Tibial artery (tissue), 4 donors: ENCODE measurements at regions not wholly inside any gene's neighbourhood (a gene's known extent, or its start where the extent isn't known, plus 50 kb on each side); places are given as distances from the start of the nearest gene placed in this dataset.

Experiments
- DNase-seq, 2 donors: peaks; one replicate each; pipeline ENCODE4 v3.0.0-alpha.2; 2019
- H3K27ac ChIP-seq, 2 donors: fragments of 200-600 bp; sonication (generic) in 1 of 2; 1 replicate in 1 of 2; 2 replicates in 1 of 2; pipeline ENCODE4 v1.5.1; 2018 to 2019; ENCODE audit warnings: mild to moderate bottlenecking in 1 of 2
- H3K27me3 ChIP-seq, 2 donors: fragments of 200-600 bp; sonication (generic) in 1 of 2; one replicate each; pipeline versions ENCODE4 v1.5.1 to v1.6.0; 2016 to 2019
- H3K36me3 ChIP-seq, 3 donors: fragments of 200-600 bp; sonication (generic) in 2 of 3; one replicate each; pipeline ENCODE4 v1.5.1; 2016 to 2019; ENCODE audit warnings: mild to moderate bottlenecking in 2 of 3
- H3K4me1 ChIP-seq, 4 donors: fragments of 200-600 bp; sonication (generic) in 2 of 4; 1 replicate in 3 of 4; 2 replicates in 1 of 4; pipeline ENCODE4 v1.5.1; 2016 to 2019
- H3K4me3 ChIP-seq, 2 donors: fragments of 200-600 bp; sonication (generic) in 1 of 2; 1 replicate in 1 of 2; 2 replicates in 1 of 2; pipeline ENCODE4 v1.5.1; 2018 to 2019; ENCODE audit warnings: mild to moderate bottlenecking in 2 of 2
- H3K9me3 ChIP-seq, 3 donors: fragments of 200-600 bp; sonication (generic) in 1 of 3; one replicate each; pipeline ENCODE4 v1.5.1; 2016 to 2019
- intact Hi-C: fragments of 100-400 bp; cut with DNase I; formaldehyde crosslinking; loops from one replicate; pipeline ENCODE4 v1.15.0; 2023; ENCODE audit warnings: low total_unique reads
- TF ChIP-seq, protein P1 (sequence below), 2 experiments: fragments of 200-600 bp in 1 of 2; fragments of 450-650 bp in 1 of 2; IDR thresholded peaks; one replicate each; pipeline ENCODE4 v1.5.1; 2017 to 2019; ENCODE audit warnings: antibody characterized with exemption in 2 of 2, mild to moderate bottlenecking in 1 of 2, moderate library complexity in 1 of 2

DNA sequence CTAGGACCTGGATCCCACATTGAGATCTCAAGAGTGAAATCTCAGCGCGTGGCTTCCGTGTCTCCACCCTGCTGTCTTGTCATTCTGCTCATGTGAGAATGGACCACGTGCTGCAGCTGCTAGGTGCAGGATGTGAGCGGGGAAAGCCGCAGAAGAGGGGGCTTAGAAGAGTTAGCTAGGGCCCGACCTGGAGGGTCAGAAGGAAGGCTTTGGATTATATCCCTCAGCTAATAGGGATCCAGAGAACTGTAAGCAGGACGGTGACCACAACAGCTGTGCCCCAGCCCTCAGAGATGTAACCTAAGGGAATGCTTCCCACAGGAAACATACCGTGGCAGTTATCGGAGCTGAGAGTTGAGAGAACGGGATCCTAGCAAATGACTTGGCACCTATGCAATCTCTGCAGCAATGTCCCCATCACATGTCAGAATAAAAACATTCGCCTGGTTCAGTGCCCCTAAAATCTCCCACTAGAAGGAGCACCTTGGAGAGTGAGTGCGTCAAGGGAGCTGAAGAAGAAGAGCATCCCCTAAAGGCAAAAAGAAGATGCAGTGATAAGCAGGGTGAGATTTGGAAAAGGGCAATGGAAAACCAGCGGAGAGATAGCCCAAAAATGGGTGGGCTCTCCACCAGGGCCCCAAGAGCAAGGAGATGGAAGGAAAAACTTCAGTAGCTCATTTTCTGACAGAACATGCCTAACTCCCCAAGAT, 76.9 kb upstream of the ST8SIA2 start:
- TF ChIP-seq, protein P1, sequence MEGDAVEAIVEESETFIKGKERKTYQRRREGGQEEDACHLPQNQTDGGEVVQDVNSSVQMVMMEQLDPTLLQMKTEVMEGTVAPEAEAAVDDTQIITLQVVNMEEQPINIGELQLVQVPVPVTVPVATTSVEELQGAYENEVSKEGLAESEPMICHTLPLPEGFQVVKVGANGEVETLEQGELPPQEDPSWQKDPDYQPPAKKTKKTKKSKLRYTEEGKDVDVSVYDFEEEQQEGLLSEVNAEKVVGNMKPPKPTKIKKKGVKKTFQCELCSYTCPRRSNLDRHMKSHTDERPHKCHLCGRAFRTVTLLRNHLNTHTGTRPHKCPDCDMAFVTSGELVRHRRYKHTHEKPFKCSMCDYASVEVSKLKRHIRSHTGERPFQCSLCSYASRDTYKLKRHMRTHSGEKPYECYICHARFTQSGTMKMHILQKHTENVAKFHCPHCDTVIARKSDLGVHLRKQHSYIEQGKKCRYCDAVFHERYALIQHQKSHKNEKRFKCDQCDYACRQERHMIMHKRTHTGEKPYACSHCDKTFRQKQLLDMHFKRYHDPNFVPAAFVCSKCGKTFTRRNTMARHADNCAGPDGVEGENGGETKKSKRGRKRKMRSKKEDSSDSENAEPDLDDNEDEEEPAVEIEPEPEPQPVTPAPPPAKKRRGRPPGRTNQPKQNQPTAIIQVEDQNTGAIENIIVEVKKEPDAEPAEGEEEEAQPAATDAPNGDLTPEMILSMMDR (IDR thresholded peaks at IDR 0.05) = no peak
- intact Hi-C loops = no loop called here
- no peak for DNase-seq
- no peak overlapping the region for H3K27ac ChIP-seq
- no peaks in the 10 kb centered on the region for H3K36me3 ChIP-seq
- no peaks in the 10 kb centered on the region for H3K4me1 ChIP-seq
- no peak overlapping the region for H3K4me3 ChIP-seq
- no peaks in the 10 kb centered on the region for H3K27me3 ChIP-seq
- peaks cover 0 to 9% (median 0%) of the 10 kb centered on the region in 3 donors for H3K9me3 ChIP-seq

DNA sequence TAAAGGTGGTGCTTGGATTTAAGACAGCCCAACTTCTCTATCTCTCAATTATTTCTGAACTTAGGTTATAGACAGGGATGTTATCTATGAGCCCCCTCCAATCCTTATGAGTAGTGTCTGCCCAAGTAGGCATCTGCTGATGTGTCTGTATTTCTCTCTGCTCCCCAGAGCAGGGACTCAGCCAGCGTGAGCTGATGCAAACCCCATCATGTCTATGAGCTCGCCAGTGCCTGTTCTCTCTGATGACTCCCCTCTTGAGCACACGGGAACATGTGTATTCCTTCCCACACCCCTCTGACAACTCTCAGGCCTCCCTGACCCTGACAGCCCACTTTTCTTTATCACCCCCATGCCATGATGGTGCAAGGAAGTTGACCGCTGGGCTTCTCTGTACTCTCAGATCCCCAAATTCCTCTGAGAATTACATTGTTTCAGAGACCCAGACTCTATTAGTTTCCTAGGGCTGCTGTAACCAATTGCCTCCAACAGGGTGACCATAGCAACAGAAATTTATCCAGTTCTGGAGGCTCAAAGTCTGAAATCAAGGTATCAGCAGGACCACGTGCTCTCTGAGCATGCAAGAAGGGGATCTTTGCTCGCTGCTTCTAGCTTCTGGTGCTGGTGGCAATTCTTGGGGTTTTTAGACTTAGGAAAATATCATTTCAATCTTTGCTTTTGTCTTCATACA, 73.5 kb upstream of the ST8SIA2 start:
- no peak overlapping the region for H3K27ac ChIP-seq
- intact Hi-C loops = loop anchor here (10.0 kb wide), 1 partner anchor 55 kb away; no protein-coding TSS in a partner anchor
- DNase-seq = no peak
- no peaks in the 10 kb centered on the region for H3K36me3 ChIP-seq
- H3K4me1 ChIP-seq = peaks cover 0 to 4% (median 0%) of the 10 kb centered on the region in 4 donors
- TF ChIP-seq, protein P1 (IDR thresholded peaks at IDR 0.05) = no peak
- H3K27me3 ChIP-seq = no peaks in the 10 kb centered on the region
- H3K9me3 ChIP-seq = no peaks in the 10 kb centered on the region
- no peak overlapping the region for H3K4me3 ChIP-seq

DNA sequence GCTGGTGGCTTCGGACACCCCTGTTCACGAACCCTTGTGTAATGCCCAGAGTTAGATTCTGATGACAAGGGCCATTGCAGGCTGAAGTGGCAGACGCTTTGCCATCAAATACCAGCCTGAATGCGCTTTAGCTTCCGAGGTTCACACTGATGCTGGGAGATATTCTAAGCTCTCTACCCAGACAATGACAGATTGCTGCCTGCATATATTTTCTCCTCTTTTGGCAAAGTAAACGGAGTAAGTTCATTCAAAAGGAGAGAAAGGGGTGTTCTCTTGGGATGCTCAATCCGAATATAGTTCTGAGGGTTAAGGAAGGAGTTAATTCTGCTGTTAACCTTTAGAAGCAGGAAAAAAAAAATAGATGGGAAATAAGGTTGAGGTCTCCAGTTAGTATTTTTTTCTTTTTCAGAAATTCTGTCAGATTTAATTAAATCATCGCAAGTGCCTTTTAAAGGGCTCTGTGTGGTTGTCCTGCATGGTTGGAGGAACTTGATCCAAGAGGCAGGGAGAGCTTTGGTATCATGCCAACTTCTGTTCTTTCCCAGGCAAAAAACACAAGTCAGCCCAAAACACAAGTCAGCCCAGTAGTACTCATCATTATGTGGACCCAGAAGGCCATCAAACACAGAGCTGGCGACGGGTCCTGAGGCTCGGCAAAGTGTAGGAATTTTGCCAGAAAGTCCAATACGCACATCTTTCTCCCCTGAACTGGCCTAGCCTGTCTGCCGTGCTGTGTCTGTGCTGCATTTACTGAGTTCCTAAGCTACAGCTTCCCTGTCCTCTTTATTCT, 70.9 kb upstream of the ST8SIA2 start:
- intact Hi-C loops = loop anchor here (10.0 kb wide), 1 partner anchor 58 kb away; no protein-coding TSS in a partner anchor
- no peak overlapping the region for H3K4me3 ChIP-seq
- no peaks in the 10 kb centered on the region for H3K36me3 ChIP-seq
- DNase-seq = no peak
- no peak overlapping the region for H3K27ac ChIP-seq
- H3K27me3 ChIP-seq = no peaks in the 10 kb centered on the region
- TF ChIP-seq, protein P1 (IDR thresholded peaks at IDR 0.05) = no peak
- no peaks in the 10 kb centered on the region for H3K9me3 ChIP-seq
- peaks cover 0 to 4% (median 0%) of the 10 kb centered on the region in 4 donors for H3K4me1 ChIP-seq

DNA sequence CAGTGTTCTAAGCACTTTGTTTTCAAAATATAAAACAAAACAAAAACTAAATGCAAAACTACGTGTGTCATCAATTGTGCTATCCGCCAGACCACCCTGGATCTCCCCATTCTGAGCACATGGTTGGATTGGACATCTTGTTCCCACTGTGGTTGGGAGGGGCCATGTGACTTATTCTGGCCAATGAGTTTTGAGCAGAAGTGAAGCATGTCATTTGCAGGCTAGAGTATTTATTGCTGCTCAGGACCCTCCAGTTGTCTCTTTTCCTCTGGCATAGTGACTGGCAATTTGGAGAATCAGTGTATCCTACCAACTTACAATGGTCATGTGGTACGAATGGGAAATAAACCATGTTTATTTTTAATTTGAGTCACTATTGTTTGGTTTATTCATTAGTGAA, 70.2 kb upstream of the ST8SIA2 start:
- Histone ChIP-seq H3K27me3 (no peaks in the 10 kb centered on the region), H3K4me3 (no peak overlapping the region), H3K27ac (no peak overlapping the region), H3K36me3 (no peaks in the 10 kb centered on the region), H3K4me1 (peaks cover 0 to 4% (median 0%) of the 10 kb centered on the region in 4 donors), H3K9me3 (no peaks in the 10 kb centered on the region)
- no peak for DNase-seq
- intact Hi-C loops = loop anchor here (10.0 kb wide), 1 partner anchor 59 kb away; no protein-coding TSS in a partner anchor
- TF ChIP-seq, protein P1 (IDR thresholded peaks at IDR 0.05) = no peak

DNA sequence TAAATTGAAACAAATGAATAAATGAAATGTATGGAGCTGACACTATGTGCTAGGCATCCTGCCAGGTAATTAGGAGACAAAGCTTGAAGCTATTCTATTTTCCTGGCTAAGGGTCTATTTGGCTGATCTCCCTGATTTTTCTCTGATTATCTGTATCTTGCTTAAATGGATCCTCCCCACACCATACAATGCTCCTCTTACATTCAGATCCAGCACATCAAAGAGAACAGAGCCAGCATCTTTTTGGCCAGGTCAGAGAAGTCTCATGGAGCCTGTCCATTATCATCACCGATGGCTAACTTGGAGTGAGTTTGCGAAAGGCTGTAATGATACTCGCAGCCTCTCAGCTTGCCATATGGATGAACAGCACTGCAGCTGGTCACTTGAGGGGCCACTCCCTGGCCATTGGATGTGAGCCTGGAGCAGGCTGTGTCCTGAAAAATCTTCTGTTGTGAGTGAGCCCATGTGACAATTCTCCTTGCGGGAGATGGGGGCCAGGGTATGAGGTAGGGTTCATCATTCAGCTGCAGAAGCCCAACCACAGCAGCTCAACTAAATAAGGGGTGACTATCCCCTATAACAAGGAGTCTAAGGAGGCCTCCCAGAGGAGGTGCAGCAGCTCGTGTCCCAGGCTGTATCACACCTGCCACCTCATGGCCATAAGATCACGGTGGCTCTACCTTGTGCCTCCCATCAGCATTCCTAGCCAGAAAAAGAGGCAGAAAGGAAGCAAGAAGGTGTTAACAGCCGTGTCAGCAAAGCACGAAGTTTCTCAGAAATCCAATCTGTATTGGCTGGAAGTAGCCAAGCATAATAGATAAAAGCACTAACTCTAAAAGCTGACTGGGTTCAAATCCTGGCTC, 69.3 kb upstream of the ST8SIA2 start:
- no peak for DNase-seq

More for the DNA sequence above, 69.3 kb upstream of the ST8SIA2 start:
- Histone ChIP-seq H3K4me1 (peaks cover 0 to 4% (median 0%) of the 10 kb centered on the region in 4 donors), H3K4me3 (no peak overlapping the region), H3K27me3 (peaks cover 0 to under 1% of the 10 kb centered on the region in 2 donors), H3K36me3 (no peaks in the 10 kb centered on the region), H3K9me3 (no peaks in the 10 kb centered on the region), H3K27ac (no peak overlapping the region)
- TF ChIP-seq, protein P1 (IDR thresholded peaks at IDR 0.05) = no peak
- intact Hi-C loops = loop anchor here (10.0 kb wide), 1 partner anchor 60 kb away; no protein-coding TSS in a partner anchor
